GM23338 (cell line): ENCODE measurements at regions not wholly inside any gene's neighbourhood (a gene's known extent, or its start where the extent isn't known, plus 50 kb on each side); places are given as distances from the start of the nearest gene placed in this dataset.

Experiments used
- ATAC-seq: fragments of 200-7000 bp; cut with Tn5 transposase; 3 replicates; pipeline ENCODE4 v1.9.1; 2020
- DNase-seq: peaks from one replicate; pipeline ENCODE4 v3.0.0-alpha.2; 2015; ENCODE audit warnings: low spot score
- H2AFZ ChIP-seq: fragments of 200-600 bp; sonication (generic); 2 replicates; pipeline ENCODE4 v1.8.0; 2016; ENCODE audit warnings: antibody characterized with exemption, mild to moderate bottlenecking, moderate library complexity
- H3F3A ChIP-seq: fragments of 200-600 bp; sonication (generic); replicated peaks from 2 replicates; pipeline ENCODE4 v1.8.0; 2017; ENCODE audit warnings: antibody characterized with exemption, mixed run types, low read depth
- H3K27ac ChIP-seq: fragments of 200-600 bp; sonication (generic); 2 replicates; pipeline ENCODE4 v1.6.1; 2016; ENCODE audit warnings: low read depth
- H3K27me3 ChIP-seq: fragments of 200-600 bp; sonication (generic); 2 replicates; pipeline ENCODE4 v1.8.0; 2016; ENCODE audit warnings: mild to moderate bottlenecking, mixed run types, moderate library complexity; ENCODE audit not compliant: insufficient read depth
- H3K36me3 ChIP-seq: fragments of 200-600 bp; sonication (generic); 2 replicates; pipeline ENCODE4 v1.8.0; 2016; ENCODE audit warnings: mild to moderate bottlenecking; ENCODE audit not compliant: insufficient read depth
- H3K4me1 ChIP-seq: fragments of 200-600 bp; sonication (generic); 2 replicates; pipeline ENCODE4 v1.8.0; 2016; ENCODE audit warnings: mild to moderate bottlenecking, moderate library complexity; ENCODE audit not compliant: insufficient read depth
- H3K4me2 ChIP-seq: fragments of 200-600 bp; sonication (generic); 2 replicates; pipeline ENCODE4 v1.7.1; 2017; ENCODE audit warnings: mixed run types
- H3K4me3 ChIP-seq: fragments of 200-600 bp; sonication (generic); 2 replicates; pipeline ENCODE4 v1.6.1; 2016; ENCODE audit warnings: mixed run types
- H3K79me2 ChIP-seq: fragments of 200-600 bp; sonication (generic); replicated peaks from 2 replicates; pipeline ENCODE4 v1.8.0; 2017; ENCODE audit warnings: mild to moderate bottlenecking; ENCODE audit not compliant: insufficient read depth
- H3K9me2 ChIP-seq: fragments of 200-600 bp; sonication (generic); 2 replicates; pipeline ENCODE4 v1.8.0; 2017; ENCODE audit not compliant: insufficient read depth
- H4K20me1 ChIP-seq: fragments of 200-600 bp; sonication (generic); replicated peaks from 2 replicates; pipeline ENCODE4 v1.8.0; 2017; ENCODE audit warnings: mild to moderate bottlenecking; ENCODE audit not compliant: insufficient read depth
- H3K27ac Mint-ChIP-seq: 2 replicates; pipeline ENCODE4 v1.8.0; 2020; ENCODE audit warnings: inconsistent platforms, mild to moderate bottlenecking, moderate library complexity, mixed read lengths
- H3K27me3 Mint-ChIP-seq: 3 replicates; pipeline ENCODE4 v1.8.0; 2022; ENCODE audit warnings: low read depth, mild to moderate bottlenecking, moderate library complexity, mixed read lengths, inconsistent platforms; ENCODE audit not compliant: insufficient read depth, poor library complexity
- H3K36me3 Mint-ChIP-seq: 3 replicates; pipeline ENCODE4 v1.8.0; 2021; ENCODE audit warnings: low read depth, mild to moderate bottlenecking, inconsistent platforms, moderate library complexity, mixed read lengths
- H3K4me1 Mint-ChIP-seq: 3 replicates; pipeline ENCODE4 v1.8.0; 2020; ENCODE audit warnings: mild to moderate bottlenecking, inconsistent platforms, mixed read lengths
- H3K4me3 Mint-ChIP-seq: 3 replicates; pipeline ENCODE4 v1.8.0; 2021; ENCODE audit warnings: moderate library complexity, mild to moderate bottlenecking, inconsistent platforms, mixed read lengths
- H3K9me3 Mint-ChIP-seq: 3 replicates; pipeline ENCODE4 v1.8.0; 2020; ENCODE audit warnings: moderate library complexity, mild to moderate bottlenecking, inconsistent platforms, mixed read lengths
- CREB1 ChIP-seq: fragments of 250-450 bp; sonication (Bioruptor Pico); IDR thresholded peaks from 2 replicates; pipeline ENCODE4 v1.5.0; 2020; ENCODE audit warnings: low read depth, mild to moderate bottlenecking, moderate library complexity
- ETS1 ChIP-seq: IDR thresholded peaks from 2 replicates; pipeline ENCODE4 v1.6.1; 2016; ENCODE audit warnings: antibody characterized with exemption
- EZH2 ChIP-seq: fragments of 200-600 bp; sonication (generic); IDR thresholded peaks from one replicate; pipeline ENCODE4 v1.8.0; 2017; ENCODE audit warnings: antibody characterized with exemption, mild to moderate bottlenecking, low read depth; ENCODE audit not compliant: unreplicated experiment
- EZH2phosphoT487 ChIP-seq: fragments of 200-600 bp; sonication (generic); IDR thresholded peaks from one replicate; pipeline ENCODE4 v1.8.1; 2018; ENCODE audit warnings: antibody characterized with exemption; ENCODE audit not compliant: unreplicated experiment
- NANOG ChIP-seq: IDR thresholded peaks from 2 replicates; pipeline ENCODE4 v1.6.1; 2016; ENCODE audit warnings: antibody characterized with exemption, borderline replicate concordance
- POLR2AphosphoS5 ChIP-seq: IDR thresholded peaks from 2 replicates; pipeline ENCODE4 v1.6.1; 2016; ENCODE audit warnings: antibody characterized with exemption, low read depth
- TF ChIP-seq, protein P1 (sequence below): IDR thresholded peaks from one replicate; pipeline ENCODE4 v1.6.1; 2018; ENCODE audit warnings: antibody characterized with exemption; ENCODE audit not compliant: unreplicated experiment
- TF ChIP-seq, protein P2 (sequence below), 2 experiments: fragments of 200-600 bp in 1 of 2; sonication (generic) in 1 of 2; conservative IDR thresholded peaks; 2 replicates each; pipeline versions ENCODE4 v1.5.1 to v1.6.1; 2016 to 2017; ENCODE audit warnings: antibody characterized with exemption in 2 of 2, low read depth in 2 of 2, mild to moderate bottlenecking in 2 of 2, moderate library complexity in 1 of 2

- H3K36me3 ChIP-seq, result no peaks in the 10 kb centered on the region
- no peaks in the 10 kb centered on the region for H4K20me1 ChIP-seq
- H3K27ac Mint-ChIP-seq, result no peak overlapping the region
- H3K4me1 ChIP-seq, result no peaks in the 10 kb centered on the region
- TF ChIP-seq POLR2AphosphoS5 (no peak), NANOG (no peak), CREB1 (CRISPR knock-in tag) (no peak), EZH2 (no peak), EZH2phosphoT487 (no peak), ETS1 (no peak)
- TF ChIP-seq, protein P1, sequence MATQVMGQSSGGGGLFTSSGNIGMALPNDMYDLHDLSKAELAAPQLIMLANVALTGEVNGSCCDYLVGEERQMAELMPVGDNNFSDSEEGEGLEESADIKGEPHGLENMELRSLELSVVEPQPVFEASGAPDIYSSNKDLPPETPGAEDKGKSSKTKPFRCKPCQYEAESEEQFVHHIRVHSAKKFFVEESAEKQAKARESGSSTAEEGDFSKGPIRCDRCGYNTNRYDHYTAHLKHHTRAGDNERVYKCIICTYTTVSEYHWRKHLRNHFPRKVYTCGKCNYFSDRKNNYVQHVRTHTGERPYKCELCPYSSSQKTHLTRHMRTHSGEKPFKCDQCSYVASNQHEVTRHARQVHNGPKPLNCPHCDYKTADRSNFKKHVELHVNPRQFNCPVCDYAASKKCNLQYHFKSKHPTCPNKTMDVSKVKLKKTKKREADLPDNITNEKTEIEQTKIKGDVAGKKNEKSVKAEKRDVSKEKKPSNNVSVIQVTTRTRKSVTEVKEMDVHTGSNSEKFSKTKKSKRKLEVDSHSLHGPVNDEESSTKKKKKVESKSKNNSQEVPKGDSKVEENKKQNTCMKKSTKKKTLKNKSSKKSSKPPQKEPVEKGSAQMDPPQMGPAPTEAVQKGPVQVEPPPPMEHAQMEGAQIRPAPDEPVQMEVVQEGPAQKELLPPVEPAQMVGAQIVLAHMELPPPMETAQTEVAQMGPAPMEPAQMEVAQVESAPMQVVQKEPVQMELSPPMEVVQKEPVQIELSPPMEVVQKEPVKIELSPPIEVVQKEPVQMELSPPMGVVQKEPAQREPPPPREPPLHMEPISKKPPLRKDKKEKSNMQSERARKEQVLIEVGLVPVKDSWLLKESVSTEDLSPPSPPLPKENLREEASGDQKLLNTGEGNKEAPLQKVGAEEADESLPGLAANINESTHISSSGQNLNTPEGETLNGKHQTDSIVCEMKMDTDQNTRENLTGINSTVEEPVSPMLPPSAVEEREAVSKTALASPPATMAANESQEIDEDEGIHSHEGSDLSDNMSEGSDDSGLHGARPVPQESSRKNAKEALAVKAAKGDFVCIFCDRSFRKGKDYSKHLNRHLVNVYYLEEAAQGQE, result no peak
- TF ChIP-seq, protein P2, sequence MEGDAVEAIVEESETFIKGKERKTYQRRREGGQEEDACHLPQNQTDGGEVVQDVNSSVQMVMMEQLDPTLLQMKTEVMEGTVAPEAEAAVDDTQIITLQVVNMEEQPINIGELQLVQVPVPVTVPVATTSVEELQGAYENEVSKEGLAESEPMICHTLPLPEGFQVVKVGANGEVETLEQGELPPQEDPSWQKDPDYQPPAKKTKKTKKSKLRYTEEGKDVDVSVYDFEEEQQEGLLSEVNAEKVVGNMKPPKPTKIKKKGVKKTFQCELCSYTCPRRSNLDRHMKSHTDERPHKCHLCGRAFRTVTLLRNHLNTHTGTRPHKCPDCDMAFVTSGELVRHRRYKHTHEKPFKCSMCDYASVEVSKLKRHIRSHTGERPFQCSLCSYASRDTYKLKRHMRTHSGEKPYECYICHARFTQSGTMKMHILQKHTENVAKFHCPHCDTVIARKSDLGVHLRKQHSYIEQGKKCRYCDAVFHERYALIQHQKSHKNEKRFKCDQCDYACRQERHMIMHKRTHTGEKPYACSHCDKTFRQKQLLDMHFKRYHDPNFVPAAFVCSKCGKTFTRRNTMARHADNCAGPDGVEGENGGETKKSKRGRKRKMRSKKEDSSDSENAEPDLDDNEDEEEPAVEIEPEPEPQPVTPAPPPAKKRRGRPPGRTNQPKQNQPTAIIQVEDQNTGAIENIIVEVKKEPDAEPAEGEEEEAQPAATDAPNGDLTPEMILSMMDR (conservative IDR thresholded peaks at IDR 0.05; ENCODE audit: low read depth in 2 of 2), result no peak
- ATAC-seq (no peak), DNase-seq (no peak)
- H3K9me2 ChIP-seq, result no peaks in the 10 kb centered on the region
- H3K4me2 ChIP-seq, result no peak overlapping the region
- H3K79me2 ChIP-seq, result no peaks in the 10 kb centered on the region
- H3K4me1 Mint-ChIP-seq, result 0 out of 3 replicates have a peak, but pooled peaks cover 6% of the 10 kb centered on the region
- no peak overlapping the region for H3K4me3 Mint-ChIP-seq
- H3K27me3 Mint-ChIP-seq, result no peaks in the 10 kb centered on the region
- no peaks in the 10 kb centered on the region; the same call in 2 of the 3 replicates for H3K9me3 Mint-ChIP-seq
- no peaks in the 10 kb centered on the region for H3K36me3 Mint-ChIP-seq
- no peak overlapping the region for H3K4me3 ChIP-seq
- H3K27ac ChIP-seq, result no peak overlapping the region
- H3K27me3 ChIP-seq, result no peaks in the 10 kb centered on the region
- no peaks in the 10 kb centered on the region for H3F3A ChIP-seq
- 0 out of 2 replicates have a peak overlapping the region, but pooled peaks have one; percentile 32 for H2AFZ ChIP-seq
These were observed 365.9 kb downstream of the ZSWIM6 start for GRCh38 chr5:61697809-61698558.
